Muscle of back (tissue), 3 donors: ENCODE measurements at regions not wholly inside any gene's neighbourhood (a gene's known extent, or its start where the extent isn't known, plus 50 kb on each side); places are given as distances from the start of the nearest gene placed in this dataset.
A peak's percentile ranks its signal among the peaks of the same experiment; 100 is the strongest.

ENCODE experiments used
- DNase-seq, 3 donors: peaks; one replicate each; pipeline versions ENCODE4 v3.0.0 to v3.0.0-alpha.2; 2013

DNA sequence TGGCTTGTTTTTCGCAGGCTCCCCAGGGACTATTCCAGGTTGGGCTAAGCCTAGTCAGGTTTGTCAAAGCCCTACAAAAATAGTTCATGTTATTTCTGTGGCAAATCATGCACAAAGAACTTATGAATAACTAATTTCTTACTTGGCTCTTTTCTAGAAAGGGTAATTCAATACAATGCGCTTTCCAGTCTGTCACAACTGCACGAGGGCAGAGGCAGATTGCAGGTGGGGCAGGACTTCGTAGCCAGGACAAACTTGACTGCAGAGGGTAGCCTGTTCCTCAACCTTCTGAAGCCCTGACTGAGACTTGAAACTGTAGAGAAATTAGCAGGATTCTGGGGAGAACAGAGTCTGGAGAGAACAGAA lies 253.5 kb downstream of the QKI start:
- DNase-seq = no peak

DNA sequence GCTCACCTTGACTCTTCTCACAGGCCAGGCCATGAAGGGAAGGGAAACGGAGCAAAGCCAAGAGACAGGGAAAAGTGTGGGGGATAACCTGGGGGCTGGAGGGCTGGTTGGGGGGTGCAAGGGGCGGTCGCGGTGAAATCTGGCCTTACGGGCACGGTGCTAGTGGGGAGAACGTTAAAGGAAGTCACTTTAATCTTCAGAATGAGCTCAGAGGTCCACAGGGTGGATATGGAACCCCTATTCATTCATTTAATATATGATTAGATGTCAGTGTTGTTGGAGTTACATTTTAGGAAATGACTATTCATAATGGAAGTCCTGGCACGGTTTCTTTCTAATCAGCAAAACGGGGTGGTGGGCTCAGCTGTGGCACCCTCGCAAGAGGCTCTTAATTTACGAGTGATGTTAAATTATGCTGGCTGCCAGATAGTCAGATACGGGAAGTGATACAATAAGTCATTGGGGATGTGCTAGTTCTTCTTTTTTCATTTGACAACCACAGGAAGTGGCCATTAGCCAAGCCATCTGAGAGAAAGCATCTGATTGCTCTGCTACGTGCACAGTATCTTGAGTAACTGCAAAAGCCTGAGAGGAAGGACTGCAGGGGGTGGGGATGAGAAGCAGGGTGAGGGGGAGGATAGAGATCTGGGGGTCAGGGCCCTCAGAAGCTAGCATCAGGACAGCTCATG lies 253.0 kb downstream of the QKI start:
- DNase-seq = peak; percentile 57 to 80 (median 64)

DNA sequence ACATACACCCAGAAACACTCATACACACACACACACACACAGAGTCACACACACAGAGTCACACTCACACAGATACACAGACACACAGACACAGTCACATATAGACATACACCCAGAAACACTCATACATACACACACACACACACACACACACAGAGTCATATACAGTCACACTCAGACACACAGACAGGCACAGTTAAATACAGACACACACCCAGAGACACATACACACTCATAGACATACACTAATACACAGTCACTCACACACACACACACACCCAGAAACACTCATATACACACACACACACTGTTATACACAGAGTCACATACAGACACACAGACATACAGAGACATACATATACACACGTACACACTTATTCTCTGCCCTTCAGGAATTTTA lies 250.9 kb downstream of the QKI start:
- no peak for DNase-seq

DNA sequence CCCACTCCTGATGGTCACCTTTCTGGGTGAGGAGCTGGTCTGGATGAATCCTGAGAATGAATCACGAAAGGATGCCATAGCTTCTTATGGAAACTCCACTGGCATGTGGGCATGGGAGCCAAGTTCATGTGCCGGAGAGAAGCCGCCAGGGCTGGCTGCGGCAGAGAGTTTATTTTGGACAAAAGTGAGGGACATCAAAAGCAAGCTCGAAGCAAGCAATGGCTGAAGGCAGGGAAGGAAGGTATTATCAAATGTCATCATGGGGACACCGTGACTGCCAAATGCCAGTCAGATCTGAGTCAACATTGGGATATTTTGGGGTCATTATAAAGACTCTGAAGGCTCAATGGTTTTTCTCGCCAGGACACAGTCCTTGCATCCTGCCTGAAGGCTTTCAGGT lies 249.1 kb downstream of the QKI start:
- DNase-seq = no peak

GRCh38 chr6:163662604-163663225 lies 248.2 kb downstream of the QKI start:
- DNase-seq = no peak

DNA sequence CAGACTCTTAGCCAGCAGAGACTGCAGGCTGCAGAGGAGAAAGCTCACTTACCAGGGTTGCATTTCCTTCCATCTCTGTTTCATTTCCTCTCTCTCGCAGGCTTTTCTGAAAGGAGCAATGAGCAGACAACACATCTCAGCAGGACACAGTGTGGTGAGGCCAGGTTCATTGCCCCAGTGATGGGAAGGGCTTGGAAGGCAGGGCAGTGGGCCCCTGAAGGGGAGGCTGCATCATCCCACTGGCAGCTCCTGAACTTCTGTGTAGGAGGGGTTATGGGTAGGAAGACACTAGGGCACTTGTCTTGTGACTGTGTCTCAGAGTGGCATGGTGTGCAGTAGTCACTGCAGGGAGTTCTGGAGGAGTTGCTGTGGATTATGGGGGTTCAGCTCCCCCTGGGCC lies 246.8 kb downstream of the QKI start:
- DNase-seq = no peak

- no peak for DNase-seq
Measured at GRCh38 chr6:163659803-163660202, 245.3 kb downstream of the QKI start.

GRCh38 chr6:163655217-163656121 lies 241.0 kb downstream of the QKI start:
- DNase-seq = no peak

GRCh38 chr6:163651915-163652668 lies 237.6 kb downstream of the QKI start:
- peak in 2 of 3 donors; percentile 16 to 54 for DNase-seq

DNA sequence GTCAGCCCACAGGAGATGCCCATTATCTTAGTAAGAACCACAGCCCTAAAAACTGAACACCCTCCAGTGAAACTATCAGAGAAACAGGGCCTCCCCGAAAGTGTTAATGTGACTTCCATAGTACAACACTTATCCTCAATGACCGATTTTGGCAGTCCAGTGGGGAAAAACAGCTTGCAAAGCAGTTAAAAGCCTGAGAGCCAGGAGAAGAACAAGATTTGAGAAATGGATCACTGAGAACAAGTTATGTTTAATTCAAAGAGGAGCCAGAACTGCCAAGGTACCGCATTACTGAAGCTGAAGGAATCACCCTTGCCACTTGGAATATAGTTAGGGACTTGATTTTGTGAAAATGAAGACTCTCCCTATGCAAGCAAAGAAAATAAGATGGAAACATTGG lies 236.9 kb downstream of the QKI start:
- DNase-seq = peak in 2 of 3 donors; percentile 30 to 57

- no peak for DNase-seq
Measured at GRCh38 chr6:163648868-163649267, 234.3 kb downstream of the QKI start.

DNA sequence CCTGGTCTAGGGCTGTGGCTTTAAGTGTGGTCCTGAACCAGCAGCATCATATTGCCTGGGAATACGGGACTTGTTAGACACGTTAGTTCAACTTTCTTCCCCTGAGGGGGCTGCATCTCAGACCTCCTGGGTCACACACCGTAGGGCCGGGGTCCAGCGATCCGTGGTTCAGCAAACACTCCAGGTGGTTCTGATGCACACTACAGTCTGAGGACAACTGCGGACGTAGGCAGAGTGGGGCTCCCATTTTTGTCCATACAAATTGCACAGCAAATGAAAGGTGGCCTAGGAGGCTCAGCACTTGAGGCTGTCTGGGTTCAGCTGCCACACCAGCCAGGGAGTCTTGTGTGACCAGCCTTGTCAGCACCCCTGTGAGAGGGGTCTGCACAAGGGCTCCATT lies 233.1 kb downstream of the QKI start:
- DNase-seq = no peak

DNA sequence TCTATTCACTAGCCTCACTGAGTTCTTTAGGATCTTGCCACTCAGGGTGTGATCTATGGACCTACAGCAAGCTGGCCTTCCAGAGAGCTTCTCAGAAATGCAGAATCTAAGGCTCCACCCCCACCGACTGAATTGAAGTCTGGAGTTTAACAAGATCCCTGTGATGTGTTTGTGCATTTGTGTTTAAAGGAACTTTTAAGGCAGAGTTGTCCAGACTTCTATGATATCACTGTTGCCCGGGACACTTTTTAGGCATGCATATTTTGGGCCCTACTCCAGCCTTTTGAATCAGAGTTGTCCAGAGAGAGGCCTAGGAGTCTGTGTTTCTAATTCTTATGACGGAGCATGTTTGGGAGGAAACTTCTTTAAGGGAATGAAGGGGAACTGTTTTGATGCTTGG lies 232.3 kb downstream of the QKI start:
- no peak for DNase-seq

GRCh38 chr6:163646133-163646532 lies 231.6 kb downstream of the QKI start:
- no peak for DNase-seq

GRCh38 chr6:163645560-163645959 lies 231.0 kb downstream of the QKI start:
- DNase-seq = no peak

DNA sequence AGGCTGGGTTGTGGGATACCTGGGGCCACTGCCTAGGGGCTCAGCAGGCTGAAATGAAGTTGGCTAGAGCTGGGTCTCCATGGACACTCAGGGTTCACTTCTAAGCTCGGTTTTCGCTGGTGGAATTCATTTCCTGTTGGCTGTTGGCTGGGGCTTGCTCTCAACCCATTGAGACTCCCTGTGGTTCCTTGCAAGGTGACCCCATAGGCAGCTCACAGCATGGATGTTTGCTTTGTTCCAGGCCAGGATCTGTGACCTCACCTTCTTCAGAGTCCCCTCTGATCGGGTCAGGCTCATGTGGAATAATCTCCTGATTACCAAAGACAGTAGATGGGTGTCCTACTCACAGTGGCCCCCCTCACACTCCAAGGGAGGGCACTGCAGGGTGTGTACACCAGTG lies 229.3 kb downstream of the QKI start:
- DNase-seq = no peak

DNA sequence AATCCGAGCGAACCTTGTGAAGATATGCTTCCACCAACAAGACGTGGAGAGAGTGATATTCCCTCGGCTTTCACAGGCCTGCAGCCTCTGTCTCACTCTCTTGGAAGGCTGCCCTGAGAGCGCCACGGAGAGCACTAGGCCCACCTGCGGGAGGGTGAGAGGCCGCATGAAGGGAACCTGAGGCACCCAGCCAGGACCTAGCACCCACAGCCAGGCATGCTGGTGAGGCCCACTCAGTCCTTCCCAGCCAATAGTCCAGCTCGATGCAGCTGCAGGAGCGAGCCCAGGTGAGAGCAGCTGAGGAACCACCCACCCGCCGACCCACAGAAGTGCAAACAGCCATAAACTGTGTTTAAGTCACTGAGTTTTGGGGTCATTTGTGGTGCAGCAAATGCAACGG lies 227.2 kb downstream of the QKI start:
- no peak for DNase-seq

DNA sequence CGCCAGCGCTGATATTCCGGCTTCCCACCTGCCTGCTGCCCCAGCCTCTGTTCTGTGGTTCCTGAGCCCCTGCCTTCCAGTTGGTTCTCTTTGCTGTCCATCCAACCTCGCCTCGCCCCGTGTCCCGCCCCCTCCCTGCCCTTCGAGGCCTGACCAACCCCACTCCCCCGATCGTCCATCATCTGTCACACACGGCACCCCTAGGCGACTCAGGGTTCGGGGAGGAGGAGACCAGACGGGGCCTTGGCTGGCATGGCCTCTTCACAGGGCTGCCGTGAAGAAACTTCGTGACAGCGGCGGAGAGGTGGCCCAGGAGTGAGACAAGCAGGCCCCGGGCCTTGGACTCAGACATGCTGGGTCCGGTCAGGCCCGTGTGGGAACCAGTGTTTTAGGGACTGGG lies 226.1 kb downstream of the QKI start:
- no peak for DNase-seq

- no peak for DNase-seq
Measured at GRCh38 chr6:163637524-163637923, 223.0 kb downstream of the QKI start.

DNA sequence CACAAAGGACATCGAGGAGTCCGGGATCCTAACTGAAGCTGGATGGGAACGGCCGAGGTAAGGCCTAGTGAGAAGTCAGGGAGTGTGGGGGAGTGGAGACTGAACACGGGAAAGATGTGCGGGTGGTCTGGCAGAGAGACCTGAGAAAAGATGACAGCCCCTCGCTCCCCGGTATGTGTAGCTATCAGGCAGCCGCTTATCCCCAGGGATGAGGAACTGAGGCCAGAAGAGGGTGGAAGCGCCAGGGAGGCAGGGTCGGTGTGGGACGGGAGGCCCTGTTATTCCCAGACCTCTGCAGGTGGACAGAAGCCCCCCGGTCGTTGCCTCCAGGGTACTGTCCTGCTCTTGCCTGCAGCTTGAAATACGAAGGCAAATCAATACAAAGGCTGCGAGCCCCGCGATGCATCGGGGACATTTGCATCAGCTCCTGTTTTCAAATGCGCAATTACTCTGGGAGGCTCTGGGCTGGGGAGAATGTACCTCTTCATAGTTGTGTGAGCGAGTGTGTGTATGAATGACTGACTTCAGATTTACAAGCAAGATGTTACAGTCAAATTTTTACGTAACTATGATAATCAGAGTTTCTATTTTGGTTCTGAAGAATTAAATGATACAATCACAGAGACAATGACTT lies 221.3 kb downstream of the QKI start:
- DNase-seq = no peak

- no peak for DNase-seq
Measured at GRCh38 chr6:163635315-163635714, 220.8 kb downstream of the QKI start.
